ENCODE measurements at regions not wholly inside any gene's neighbourhood (a gene's known extent, or its start where the extent isn't known, plus 50 kb on each side); places are given as distances from the start of the nearest gene placed in this dataset.
"Not testable (repeated sequence)": the region's sequence is repeated elsewhere in the genome, so short reads cannot be mapped to it uniquely, and the experiment has no call there.

DNA sequence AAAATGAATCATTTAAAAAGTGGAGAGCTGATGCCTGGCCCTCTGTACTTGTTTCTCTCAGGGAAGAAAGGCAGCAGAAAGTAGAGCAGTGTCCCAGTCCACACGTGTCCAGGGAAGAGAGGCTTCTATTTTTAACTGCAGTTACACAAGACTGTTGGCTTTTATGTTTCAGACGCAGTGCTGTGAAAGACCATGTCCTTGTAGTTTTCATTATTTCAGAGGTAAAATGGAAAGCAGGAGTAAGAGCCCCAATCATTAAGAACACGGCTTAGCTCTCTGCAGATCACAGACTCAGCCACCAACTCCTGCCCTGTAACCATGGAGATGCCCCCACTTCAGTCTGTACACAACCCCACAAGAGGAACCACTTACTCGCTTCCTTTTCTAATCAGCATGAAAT is 336.3 kb downstream of the DAD1 start:
- no peak for DNase-seq (ENCODE audit: low read depth in 2 of 2)

DNA sequence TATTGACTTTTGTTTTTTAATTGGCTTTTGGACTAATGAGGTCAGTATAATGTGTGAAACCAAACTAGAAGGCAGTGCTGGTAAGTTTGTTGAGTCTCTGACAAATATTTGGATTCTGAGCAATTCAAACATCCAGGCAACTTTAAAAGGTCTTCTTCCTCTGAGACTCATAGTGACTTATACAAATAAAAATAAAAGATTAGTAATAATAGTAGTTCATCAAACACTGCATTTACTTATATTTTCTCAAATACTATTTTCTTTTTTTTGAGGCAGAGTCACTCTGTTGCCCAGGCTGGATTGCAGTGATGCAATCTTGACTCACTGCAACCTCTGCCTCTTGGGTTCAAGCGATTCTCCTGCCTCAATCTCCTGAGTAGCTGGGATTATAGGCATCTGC is 337.9 kb downstream of the DAD1 start:
- no peak for DNase-seq (ENCODE audit: low read depth in 2 of 2)

DNA sequence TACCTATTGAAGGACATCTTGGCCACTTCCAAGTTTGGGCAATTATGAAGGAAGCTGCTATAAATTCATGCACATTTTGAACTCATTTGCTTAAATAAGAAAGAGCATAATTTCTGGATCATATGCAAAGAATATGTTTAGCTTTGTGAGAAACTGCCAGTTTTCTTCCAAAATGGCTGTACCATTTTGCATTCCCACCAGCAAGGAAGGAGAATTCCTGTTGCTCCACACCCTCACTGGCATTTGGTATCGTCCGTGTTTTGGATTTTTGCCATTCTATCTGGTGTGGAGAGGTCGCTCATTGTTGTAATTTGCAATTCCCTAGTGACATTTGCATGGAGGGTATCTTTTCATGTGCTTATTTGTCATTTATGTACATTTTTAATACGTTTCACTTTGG is 339.3 kb downstream of the DAD1 start:
- DNase-seq (ENCODE audit: low read depth in 2 of 2), result no peak

DNA sequence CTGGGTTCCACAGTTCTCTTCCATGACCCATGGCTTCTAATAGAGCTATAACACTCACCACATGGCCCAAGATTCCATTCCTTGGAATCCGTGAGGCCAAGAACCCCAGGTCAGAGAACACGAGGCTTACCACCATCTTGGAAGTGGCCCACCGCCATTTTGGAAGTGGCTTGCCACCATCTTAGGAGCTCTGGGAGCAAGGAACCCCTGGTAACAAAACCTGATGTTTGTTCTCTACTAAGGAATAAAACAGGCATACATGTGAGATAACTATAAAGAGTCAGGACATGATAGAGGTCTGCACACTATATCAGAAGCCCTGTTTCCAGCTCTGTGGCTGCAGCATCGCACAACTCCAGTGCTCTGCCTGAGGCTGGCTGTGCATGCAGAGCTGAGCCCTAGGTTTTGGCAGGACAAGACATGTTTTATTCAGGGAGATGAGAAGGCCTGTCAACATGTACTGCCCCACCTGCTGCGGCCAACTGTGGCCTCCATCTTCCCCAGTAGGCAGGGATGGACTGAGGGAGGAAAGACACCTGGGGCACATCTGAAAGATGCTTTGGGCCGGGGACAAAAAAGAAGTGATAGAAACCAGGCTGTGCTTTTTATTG is 344.9 kb downstream of the DAD1 start:
- no peak for DNase-seq (ENCODE audit: low read depth in 2 of 2)

DNA sequence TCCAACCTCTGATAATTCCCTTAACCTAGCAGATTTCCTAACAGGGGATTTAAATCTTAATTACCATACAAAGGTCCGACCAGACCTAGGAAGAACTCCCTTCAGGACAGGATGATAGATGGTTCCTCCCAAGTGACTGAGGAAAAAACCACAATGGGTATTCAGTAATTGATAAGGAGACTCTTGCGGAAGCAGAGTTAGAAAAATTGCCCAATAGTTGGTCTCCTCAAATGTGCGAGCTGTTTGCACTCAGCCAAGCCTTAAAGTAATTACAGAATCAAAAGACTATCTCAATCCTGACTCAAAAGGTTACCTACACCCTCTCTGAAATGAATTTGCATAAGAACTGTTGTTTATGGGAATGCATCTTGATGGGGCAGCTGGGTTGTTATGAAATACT is 350.7 kb downstream of the DAD1 start:
- DNase-seq (ENCODE audit: low read depth in 2 of 2), result not testable (repeated sequence)

DNA sequence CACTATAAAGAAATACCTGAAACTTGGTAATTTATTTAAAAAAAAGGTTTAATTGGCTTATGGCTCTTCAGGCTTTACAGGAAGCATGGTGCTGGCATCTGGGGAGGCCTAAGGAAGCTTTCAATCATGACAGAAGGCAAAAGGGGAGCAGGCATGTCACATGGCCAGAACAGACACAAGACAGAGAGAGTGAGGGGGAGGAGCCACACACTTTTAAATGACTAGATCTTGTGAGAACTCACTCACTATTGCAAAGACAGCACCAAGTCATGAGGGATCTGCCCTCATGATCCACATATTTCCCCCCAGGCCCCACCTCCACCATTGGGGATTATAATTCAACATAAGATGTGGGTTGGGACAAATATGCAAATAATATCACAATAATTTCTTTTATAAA is 355.6 kb downstream of the DAD1 start:
- DNase-seq (ENCODE audit: low read depth in 2 of 2), result no peak

DNA sequence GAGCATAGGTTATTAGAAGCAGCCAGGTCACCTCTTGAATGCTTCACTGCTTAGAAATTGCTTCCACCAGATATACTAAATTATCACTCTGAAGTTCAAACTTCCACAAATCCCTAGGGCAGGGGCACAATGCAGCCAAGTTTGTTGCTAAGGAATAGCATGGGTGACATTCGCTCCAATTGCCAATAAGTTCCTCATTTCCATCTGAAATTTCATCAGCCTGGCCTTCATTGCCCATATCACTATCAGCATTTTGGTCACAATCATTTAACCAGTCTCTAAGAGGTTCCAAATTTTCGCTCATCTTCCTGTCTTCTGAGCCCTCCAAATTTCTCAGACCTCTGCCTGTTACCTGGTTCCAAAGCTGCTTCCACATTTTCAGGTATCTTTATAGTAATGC is 356.1 kb downstream of the DAD1 start:
- DNase-seq (ENCODE audit: low read depth in 2 of 2), result no peak

DNA sequence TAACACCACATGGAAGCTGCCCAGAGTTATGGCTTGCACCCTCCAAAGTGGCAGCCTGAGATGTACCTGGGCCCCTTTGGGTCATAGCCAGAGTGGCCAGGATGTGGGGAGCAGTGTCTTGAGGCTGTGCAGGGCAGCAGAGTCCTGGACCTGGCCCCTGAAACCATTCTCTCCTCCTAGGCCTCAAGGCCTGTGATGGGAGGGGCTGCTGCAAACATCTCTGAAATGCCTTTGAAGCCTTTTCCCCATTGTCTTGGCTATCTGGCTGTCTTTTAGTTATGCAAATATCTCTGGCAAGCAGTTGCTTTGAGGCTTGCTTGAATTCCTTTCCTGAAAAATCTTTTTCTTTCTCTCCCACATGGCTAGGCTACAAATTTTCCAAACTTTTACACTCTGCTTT is 356.5 kb downstream of the DAD1 start:
- no peak for DNase-seq (ENCODE audit: low read depth in 2 of 2)

DNA sequence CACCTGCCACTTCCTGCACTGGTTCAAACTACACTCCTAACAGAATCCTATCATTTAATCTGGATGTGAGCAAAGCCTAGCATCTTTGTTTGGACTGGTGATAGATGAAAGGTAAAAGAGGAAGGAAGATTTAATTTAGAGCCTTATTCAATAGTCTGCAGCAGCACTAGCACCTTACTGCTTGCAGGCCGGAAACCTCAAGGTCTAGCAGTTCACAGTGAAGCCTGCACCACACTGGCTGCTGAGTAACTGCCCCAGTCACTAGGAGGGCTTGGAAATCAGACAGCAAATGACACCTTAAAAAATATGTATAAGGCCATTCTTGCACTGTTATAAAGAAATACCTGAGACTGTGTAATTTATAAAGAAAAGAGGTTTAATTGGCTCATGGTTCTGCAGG is 358.0 kb downstream of the DAD1 start:
- no peak for DNase-seq (ENCODE audit: low read depth in 2 of 2)

DNA sequence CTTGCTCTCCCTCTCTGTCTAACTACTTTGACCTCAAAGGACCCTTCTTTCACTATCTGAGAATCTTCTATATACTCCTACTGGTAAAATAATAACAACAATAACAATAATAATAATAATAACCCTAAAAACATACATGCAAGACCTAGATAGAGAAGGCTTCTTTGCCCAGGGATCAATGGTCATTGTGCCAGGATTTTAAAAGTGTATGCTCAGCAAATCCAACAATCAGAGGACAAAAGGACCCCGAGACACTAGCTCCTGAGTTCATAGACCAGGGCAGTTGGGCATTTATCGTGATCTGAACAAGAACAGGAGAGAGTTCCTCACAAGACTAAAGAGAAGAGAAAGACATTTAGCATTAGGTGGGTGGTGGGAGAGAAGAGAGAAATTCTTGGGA is 358.5 kb downstream of the DAD1 start:
- DNase-seq (ENCODE audit: low read depth in 2 of 2), result no peak

DNA sequence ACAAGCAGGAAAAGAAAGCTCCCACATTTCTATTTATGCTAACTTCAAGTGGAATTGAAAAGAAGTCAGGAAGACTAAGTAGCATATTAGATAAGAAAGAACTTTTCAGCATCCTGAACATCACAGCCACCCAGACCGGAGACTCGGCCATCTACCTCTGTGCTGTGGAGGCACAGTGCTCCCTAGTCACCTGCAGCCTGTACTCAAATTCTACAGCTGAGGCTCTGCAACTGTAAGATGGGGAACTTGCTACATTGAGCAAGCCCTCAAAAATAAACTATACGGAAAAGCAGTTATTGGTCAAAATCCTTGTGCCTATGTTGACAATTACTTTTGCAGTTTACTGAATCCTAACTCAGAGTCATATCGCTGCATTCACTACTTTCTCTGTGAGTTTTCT is 361.9 kb downstream of the DAD1 start:
- DNase-seq (ENCODE audit: low read depth in 2 of 2), result no peak

DNA sequence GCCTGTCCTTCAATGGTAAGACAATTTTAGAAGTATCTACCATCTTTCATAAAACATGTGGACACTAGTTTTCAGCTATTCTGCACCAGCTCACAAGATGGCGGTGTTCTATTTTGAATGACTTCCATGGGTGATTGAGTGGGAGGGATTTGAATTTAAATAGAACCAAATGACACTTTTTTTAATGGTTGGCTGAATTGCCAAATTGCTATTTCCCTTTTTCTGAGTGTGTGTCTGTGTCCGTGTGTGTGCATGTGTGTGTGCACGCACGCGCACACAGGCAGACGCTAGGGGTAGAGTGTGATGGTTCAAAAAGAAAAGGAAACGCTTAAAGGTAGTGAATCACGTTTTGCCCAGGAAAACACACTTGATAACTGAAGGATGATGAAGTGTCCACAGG is 362.6 kb downstream of the DAD1 start:
- DNase-seq (ENCODE audit: low read depth in 2 of 2), result no peak

DNA sequence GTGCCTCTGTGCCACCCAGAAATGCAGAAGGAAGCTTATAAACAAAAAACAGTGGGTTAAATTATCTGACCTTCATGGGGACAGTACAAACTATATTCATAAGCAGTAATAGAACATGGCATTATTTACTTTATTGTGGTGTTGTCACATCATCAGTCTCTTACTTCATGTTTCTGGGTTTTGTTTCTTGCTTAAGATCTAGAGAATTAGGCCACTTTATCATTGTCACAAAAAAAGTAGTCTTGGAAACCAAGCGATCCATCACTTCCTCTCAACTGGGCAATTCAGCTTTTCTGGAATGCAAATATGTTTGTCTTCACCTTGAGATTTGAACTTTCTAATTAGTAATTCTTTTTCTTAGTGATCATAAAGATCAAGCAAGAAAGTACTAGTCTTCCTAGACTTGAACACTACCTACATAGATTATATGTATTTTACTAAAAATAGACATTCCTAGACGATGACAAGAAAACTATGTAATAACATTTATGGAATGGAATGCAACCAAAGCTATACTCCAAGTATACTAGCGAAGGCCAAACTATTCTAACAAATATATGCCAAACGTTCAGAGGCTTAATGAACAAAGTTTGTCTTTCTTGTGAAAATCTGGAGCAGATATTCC is 363.4 kb downstream of the DAD1 start:
- DNase-seq (ENCODE audit: low read depth in 2 of 2), result no peak

DNA sequence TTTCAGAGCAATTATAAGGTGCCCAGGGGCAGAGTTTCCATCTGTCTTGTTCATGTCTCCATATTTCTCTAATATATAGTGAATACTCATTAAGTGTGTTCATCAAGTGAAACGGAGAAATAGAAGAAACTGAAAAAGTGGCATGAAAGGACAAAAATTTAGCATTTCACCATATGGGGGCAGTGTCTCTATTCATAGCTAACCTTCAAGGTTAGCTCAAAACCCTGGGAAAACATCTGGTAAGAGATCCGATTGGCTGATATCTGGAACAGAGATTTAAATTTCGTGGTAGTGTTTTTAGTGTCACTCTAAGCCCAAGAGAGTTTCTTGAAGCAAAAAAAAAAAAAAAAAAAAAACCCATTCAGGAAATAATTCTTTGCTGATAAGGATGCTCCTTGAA is 367.5 kb downstream of the DAD1 start:
- DNase-seq (ENCODE audit: low read depth in 2 of 2), result no peak

DNA sequence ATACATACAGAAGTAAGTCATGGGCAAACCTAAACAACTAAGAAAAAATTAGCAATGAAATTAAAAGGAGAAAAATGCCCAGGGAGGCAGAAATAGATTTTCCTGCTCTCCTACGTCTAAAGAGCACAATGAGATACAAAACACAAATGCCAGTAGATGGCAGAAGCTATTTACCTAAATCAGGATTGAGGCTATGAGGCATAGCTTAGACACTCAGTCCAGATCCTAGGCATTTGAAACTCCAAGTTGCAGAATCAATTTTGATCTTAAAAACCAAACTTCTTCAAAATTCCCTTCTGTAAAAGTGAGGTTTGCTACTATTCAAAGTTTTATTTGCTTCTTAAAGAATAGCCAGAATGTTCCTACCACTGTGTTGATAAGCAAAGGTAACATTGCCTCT is 368.6 kb downstream of the DAD1 start:
- no peak for DNase-seq (ENCODE audit: low read depth in 2 of 2)

DNA sequence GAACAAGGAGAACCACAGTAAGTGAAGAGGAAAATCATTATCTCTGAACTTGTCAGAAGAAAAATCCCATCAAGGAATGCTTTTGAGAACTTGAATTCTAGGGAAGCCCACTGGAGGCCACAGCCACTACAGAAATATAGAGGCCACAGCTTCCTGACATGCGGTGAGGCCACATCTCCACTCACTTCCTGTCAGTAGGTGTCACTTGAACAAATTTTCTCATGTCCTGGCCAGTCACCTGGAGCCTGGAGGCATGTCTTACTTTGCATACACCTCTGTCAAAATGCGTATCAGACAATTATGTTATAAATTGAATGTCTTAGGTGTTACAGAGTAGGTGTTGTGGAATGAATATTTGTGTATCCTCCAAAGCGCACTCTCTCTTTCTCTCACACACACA is 370.3 kb downstream of the DAD1 start:
- no peak for DNase-seq (ENCODE audit: low read depth in 2 of 2)

DNA sequence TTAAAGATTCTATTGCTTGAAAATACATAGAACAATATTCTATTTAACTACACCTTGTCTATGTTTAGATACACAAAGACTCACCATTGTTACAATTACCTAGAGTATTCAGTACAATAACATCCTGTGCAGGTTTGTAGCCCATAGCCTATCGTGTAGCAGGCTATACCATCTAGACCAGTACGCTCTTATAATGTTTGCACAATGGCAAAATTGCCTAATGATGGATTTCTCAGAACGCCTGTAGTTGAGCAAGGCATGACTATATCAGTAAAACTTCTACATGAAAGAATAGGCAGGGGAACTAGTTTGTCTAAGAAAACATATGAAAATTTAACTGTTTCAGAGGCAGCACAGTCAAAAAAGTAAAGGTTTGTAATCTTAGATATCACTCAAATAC is 375.9 kb downstream of the DAD1 start:
- DNase-seq (ENCODE audit: low read depth in 2 of 2), result no peak

DNA sequence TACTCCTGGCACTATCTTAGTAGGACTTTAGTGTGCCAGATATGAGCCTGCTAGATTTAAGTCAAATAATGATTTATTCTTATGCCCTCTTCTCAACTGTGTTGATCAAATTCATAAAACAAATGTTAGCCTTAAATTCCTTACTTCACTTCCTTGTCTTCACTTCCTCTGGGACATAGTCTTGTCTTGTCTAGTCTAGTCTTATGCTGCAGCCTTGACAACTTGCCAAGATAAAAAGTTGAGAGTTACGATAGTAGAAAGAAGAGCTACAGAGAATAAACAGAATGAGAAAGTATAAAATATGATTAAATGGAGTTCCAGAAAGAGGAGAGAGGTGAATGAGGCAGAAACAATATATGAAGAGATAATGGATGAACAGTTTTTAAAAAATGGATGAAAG is 378.1 kb downstream of the DAD1 start:
- no peak for DNase-seq (ENCODE audit: low read depth in 2 of 2)

DNA sequence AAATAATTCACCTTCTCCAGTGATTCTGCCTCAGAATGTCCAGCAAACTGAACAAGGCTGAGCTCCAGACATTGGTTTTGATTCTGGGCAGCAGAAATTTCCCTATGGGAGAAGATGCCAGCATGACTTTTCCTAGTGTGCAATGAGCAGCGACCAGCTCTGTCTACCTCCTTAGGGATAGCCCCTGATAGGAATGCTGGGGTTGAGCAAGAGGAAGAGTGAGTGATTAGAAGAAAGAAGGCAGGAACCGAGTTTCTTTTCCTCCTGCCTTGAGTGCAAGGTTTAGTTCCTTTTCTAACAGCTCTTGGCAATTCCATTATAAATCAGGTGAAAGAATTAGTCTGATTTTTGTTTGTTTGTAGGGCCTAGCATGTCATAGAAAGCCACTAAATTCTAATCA is 379.0 kb downstream of the DAD1 start:
- no peak for DNase-seq (ENCODE audit: low read depth in 2 of 2)

DNA sequence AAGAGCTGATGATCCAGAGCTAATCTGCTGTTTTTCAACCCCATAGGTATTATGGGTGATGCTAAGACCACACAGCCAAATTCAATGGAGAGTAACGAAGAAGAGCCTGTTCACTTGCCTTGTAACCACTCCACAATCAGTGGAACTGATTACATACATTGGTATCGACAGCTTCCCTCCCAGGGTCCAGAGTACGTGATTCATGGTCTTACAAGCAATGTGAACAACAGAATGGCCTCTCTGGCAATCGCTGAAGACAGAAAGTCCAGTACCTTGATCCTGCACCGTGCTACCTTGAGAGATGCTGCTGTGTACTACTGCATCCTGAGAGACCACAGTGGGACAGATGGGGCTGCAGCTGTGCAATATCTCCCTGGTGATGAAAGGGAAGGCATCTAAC is 386.0 kb downstream of the DAD1 start:
- no peak for DNase-seq (ENCODE audit: low read depth in 2 of 2)

DNA sequence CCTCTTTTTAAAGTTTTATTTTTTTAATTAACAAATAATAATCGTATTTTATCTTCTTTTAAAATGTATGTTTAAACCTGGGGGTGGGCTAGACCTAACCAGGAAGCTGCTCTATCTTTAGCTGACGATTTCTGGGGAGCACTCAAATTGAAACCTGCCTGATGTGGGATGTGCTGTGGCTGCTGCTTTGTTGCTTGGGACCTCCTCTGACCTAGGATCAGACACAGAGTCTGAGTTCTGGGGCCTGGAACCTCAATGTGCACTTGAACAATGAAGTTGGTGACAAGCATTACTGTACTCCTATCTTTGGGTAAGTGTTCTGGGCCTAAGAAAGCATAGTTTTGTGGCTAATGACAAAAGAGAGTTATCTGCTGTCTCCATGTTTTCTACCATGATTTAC is 386.7 kb downstream of the DAD1 start:
- no peak for DNase-seq (ENCODE audit: low read depth in 2 of 2)

DNA sequence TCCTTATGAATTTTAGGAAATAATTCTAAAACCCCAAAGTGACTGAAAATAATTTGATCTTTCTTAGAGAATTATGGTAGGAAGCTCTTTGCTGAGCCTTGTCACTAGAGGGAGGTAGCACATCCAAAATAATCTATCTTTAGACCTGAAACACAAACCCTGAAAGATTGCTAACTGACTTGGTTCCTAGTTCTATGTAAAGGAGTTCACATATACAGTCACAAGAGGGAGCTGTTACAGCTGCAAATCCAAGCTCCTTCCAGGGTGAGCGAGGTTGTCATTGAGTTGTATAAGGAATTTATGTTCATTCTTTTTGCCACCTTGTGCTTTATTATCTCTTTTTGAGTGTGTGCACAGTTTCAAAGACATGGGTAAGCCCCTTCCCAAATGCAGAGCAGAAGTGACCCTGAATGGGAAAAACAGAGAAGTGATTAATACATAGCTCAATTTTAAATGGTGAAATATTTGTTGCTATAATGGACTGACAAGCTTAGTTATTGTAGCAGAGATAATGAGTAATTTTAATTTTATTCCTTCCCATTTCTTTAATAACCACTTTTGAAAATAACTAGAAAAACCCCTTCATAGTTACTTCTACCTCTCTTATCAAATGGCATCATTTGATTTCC is 387.9 kb downstream of the DAD1 start:
- DNase-seq (ENCODE audit: low read depth in 2 of 2), result no peak

DNA sequence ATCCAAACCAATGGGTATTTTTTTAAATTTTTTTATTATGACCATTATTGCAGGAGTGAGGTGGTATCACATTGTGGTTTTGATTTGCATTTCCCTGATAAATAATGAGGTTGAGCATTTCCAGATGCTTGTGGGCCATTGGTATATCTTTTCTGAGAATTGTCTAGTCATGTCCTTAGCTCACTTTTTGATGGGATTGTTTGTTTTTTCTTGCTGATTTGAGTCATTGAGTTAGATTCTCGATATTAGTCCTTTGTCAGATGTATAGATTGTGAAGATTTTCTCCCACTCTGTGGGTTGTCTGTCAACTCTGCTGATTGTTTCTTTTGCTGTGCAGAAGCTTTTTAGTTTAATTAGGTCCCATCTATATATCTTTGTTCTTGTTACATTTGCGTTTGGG is 388.9 kb downstream of the DAD1 start:
- not testable (repeated sequence) for DNase-seq (ENCODE audit: low read depth in 2 of 2)

DNA sequence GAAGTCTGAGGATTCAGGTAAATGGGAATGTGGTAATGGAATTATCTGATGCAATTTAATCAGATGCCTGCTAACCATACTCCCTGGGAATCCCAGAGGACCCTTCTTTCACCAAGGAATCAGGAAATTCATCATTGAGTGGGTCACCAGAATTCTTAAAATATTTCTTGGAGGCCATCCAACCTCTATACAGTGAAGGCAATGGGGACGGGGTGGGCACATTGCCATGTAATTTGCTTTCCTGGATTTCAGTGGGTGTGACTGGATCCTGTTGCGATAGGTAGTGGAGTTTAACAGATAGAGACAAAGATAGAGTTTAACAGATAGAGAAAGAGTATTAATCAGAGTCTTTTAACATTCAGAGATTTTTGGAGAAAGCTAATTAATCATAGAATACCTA is 394.4 kb downstream of the DAD1 start:
- no peak for DNase-seq (ENCODE audit: low read depth in 2 of 2)

Measured in stimulated activated CD4-positive, alpha-beta T cell treated with anti-CD3 and anti-CD28 coated beads, Interleukin-4, amount 100 ng/mL, for 48 hours (primary cell).